Prostate gland (tissue), 2 donors: ENCODE measurements at regions not wholly inside any gene's neighbourhood (a gene's known extent, or its start where the extent isn't known, plus 50 kb on each side); places are given as distances from the start of the nearest gene placed in this dataset.

Experiments
- POLR2AphosphoS5 ChIP-seq: sonication (generic); formaldehyde crosslinking; IDR thresholded peaks from one replicate; pipeline ENCODE4 v1.6.1; 2017; ENCODE audit warnings: antibody characterized with exemption
- TF ChIP-seq, protein P1 (sequence below), 4 experiments: fragments of 200-600 bp in 2 of 4; fragments of 450-650 bp in 2 of 4; sonication (generic) in 2 of 4; IDR thresholded peaks; 1 replicate in 3 of 4; 2 replicates in 1 of 4; pipeline ENCODE4 v1.5.1; 2016 to 2019; ENCODE audit warnings: antibody characterized with exemption in 4 of 4, mild to moderate bottlenecking in 2 of 4, moderate library complexity in 2 of 4

DNA sequence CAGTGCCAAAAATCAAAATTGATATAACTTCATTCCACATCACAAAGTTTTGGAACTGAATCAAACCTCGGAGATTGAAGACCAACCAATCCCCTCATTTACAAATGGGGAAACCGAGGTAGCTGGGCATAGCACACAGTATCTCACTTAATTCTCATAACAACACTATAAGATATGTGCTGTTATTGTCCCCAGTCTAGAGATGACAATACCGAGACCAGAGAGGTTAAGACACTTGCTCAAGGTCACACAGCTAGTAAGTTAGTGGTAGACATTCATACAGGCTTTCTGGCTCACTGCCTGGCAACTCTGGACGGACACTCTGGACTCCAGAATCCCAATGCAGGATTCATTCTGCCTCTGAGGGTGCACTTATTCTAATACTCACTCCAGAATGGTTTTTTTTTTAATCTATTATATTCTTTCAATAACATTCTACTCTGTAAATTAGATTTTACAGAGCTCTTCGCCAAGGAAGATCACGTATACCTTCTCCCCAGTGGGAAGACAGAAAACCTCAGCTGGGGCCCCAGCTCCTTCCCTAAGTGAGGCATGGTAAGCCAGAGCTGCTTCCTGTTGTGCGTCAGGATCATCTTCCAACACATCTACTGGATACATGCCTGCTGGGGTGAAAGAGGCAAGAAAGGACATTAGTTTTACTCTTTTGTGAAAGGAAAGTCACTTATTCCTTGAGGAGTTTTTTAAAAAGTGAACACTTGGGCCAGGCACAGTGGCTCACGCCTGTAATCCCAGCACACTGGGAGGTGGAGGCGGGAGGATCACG lies 128.4 kb upstream of the IGF1R start:
- TF ChIP-seq POLR2AphosphoS5, result no peak
- TF ChIP-seq, protein P1, sequence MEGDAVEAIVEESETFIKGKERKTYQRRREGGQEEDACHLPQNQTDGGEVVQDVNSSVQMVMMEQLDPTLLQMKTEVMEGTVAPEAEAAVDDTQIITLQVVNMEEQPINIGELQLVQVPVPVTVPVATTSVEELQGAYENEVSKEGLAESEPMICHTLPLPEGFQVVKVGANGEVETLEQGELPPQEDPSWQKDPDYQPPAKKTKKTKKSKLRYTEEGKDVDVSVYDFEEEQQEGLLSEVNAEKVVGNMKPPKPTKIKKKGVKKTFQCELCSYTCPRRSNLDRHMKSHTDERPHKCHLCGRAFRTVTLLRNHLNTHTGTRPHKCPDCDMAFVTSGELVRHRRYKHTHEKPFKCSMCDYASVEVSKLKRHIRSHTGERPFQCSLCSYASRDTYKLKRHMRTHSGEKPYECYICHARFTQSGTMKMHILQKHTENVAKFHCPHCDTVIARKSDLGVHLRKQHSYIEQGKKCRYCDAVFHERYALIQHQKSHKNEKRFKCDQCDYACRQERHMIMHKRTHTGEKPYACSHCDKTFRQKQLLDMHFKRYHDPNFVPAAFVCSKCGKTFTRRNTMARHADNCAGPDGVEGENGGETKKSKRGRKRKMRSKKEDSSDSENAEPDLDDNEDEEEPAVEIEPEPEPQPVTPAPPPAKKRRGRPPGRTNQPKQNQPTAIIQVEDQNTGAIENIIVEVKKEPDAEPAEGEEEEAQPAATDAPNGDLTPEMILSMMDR (IDR thresholded peaks at IDR 0.05), result no peak
